ENCODE measurements at regions not wholly inside any gene's neighbourhood (a gene's known extent, or its start where the extent isn't known, plus 50 kb on each side); places are given as distances from the start of the nearest gene placed in this dataset.

GRCh38 chr6:167660944-167661551, 165.7 kb upstream of the AFDN start:
- no peak for DNase-seq (ENCODE audit: low spot score)
- TF ChIP-seq, protein P1, sequence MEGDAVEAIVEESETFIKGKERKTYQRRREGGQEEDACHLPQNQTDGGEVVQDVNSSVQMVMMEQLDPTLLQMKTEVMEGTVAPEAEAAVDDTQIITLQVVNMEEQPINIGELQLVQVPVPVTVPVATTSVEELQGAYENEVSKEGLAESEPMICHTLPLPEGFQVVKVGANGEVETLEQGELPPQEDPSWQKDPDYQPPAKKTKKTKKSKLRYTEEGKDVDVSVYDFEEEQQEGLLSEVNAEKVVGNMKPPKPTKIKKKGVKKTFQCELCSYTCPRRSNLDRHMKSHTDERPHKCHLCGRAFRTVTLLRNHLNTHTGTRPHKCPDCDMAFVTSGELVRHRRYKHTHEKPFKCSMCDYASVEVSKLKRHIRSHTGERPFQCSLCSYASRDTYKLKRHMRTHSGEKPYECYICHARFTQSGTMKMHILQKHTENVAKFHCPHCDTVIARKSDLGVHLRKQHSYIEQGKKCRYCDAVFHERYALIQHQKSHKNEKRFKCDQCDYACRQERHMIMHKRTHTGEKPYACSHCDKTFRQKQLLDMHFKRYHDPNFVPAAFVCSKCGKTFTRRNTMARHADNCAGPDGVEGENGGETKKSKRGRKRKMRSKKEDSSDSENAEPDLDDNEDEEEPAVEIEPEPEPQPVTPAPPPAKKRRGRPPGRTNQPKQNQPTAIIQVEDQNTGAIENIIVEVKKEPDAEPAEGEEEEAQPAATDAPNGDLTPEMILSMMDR (IDR thresholded peaks at IDR 0.05; ENCODE audit: extremely low read depth, insufficient read depth, missing control alignments), result no peak
- in situ Hi-C loops (cut with MboI; ENCODE audit: low pct_unique_long_range_greater_than_20kb, low sequenced_read_pairs, unreplicated experiment), result no loop called here

DNA sequence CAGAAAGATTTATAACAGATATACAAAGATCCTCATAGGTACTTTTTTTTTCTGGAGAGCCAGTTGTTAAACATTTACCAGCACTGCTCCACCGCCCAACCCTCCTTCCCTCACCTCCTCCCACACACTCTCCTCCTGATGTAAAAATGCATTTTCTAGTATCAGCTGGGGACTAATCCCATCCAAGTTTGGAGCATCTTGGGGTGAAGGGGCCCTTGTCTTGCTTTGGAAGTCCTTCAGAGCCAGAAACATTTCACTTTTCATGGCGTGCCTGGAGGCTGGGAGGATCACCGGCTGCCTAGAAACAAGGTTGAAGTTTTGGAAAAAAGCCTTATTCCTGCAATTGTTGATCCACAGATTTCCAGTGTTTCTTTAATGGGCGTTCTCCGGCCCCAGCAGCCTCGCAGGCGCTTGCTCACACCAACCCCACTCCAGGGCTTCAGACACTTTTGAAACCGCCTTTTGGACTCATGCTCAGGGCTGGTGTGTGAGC, 165.1 kb upstream of the AFDN start:
- no peak for DNase-seq (ENCODE audit: low spot score)
- in situ Hi-C loops (cut with MboI; ENCODE audit: low pct_unique_long_range_greater_than_20kb, low sequenced_read_pairs, unreplicated experiment), result no loop called here
- TF ChIP-seq, protein P1 (IDR thresholded peaks at IDR 0.05; ENCODE audit: extremely low read depth, insufficient read depth, missing control alignments), result no peak

GRCh38 chr6:167662075-167662880, 164.4 kb upstream of the AFDN start:
- TF ChIP-seq, protein P1 (IDR thresholded peaks at IDR 0.05; ENCODE audit: extremely low read depth, insufficient read depth, missing control alignments), result no peak
- in situ Hi-C loops (cut with MboI; ENCODE audit: low pct_unique_long_range_greater_than_20kb, low sequenced_read_pairs, unreplicated experiment), result no loop called here
- no peak for DNase-seq (ENCODE audit: low spot score)

DNA sequence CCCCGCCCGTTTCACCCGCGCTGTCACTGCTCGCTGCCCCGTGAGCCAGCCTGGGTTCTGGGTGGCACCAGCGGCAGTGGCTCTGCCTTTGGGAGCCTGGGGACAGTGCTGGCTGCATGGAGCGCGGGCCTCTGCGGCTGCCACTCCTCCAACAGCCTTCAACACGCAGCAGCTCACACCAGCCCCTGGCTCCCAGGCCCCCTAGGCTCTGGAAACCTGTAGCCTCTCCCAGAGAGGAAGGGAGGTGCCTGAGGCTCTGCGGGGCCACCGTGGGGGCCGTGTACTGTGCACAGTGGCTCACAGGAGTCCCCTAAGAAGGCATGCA, 163.9 kb upstream of the AFDN start:
- TF ChIP-seq, protein P1 (IDR thresholded peaks at IDR 0.05; ENCODE audit: extremely low read depth, insufficient read depth, missing control alignments), result no peak
- in situ Hi-C loops (cut with MboI; ENCODE audit: low pct_unique_long_range_greater_than_20kb, low sequenced_read_pairs, unreplicated experiment), result no loop called here
- DNase-seq (ENCODE audit: low spot score), result no peak

GRCh38 chr6:167663316-167663715, 163.4 kb upstream of the AFDN start:
- DNase-seq (ENCODE audit: low spot score), result no peak
- in situ Hi-C loops (cut with MboI; ENCODE audit: low pct_unique_long_range_greater_than_20kb, low sequenced_read_pairs, unreplicated experiment), result no loop called here
- TF ChIP-seq, protein P1 (IDR thresholded peaks at IDR 0.05; ENCODE audit: extremely low read depth, insufficient read depth, missing control alignments), result no peak

GRCh38 chr6:167663784-167664443, 162.8 kb upstream of the AFDN start:
- in situ Hi-C loops (cut with MboI; ENCODE audit: low pct_unique_long_range_greater_than_20kb, low sequenced_read_pairs, unreplicated experiment), result no loop called here
- no peak for DNase-seq (ENCODE audit: low spot score)
- TF ChIP-seq, protein P1 (IDR thresholded peaks at IDR 0.05; ENCODE audit: extremely low read depth, insufficient read depth, missing control alignments), result no peak
